GM18499 (cell line): ENCODE measurements at regions not wholly inside any gene's neighbourhood (a gene's known extent, or its start where the extent isn't known, plus 50 kb on each side); places are given as distances from the start of the nearest gene placed in this dataset.
"Not testable (repeated sequence)": the region's sequence is repeated elsewhere in the genome, so short reads cannot be mapped to it uniquely, and the experiment has no call there.

Source experiments
- ATAC-seq: cut with Tn5 transposase; IDR thresholded peaks from one replicate; pipeline ENCODE4 v1.9.1; 2021; ENCODE audit warnings: moderate number of reproducible peaks; ENCODE audit not compliant: insufficient read depth, unreplicated experiment

DNA sequence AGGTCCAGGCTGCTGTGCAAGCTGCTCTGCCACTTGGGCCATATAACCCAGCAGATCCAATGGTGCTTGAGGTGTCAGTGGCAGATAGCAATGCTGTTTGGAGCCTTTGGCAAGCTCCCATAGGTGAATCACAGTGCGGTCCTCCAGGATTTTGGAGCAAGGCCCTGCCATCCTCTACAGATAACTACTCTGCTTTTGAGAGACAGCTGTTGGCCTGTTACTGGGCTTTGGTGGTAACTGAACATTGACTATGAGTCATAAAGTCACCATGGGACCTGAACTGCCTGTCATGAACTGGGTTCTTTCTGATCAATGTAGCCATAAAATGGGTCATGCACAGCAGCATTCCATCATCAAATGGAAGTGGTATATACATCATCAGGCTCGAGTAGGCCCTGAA, 92.0 kb upstream of the IGLL5 start:
- ATAC-seq: not testable (repeated sequence)

DNA sequence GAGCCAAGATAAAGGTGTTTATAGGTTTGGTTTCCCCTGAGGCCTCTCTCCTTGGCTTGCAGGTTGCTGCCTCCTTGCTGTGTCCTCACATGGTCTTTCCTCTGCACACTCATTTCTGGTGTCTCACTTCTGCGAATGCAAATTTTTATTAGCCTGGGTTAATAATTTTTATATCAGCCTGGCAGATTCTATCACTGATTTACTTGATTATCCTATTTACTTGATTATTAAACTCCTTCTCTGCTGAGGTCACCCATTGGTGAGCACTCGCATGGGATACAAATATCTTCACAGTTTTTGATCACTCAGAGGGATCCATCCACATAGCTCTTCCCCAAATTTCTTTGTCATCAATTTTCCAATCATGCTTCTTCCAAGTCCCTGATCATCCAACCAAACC, 90.9 kb upstream of the IGLL5 start:
- ATAC-seq: no peak

DNA sequence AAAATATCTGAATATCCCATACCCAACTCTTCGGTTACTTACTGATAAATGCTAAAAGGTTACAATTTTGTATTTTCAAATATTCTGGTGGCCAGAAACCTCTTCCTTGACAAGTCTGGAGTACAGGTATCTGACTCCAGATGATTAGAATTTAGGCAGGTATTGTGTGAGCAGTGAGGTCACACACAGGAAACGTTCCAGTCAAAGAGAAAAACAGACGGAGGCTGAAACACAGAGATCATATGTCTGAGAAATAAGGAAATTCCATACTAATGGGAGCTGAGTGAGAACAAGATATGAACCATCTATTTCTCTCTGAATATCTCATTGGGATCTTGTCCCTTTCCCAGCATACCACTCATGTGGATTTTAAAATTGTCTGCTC, 89.4 kb upstream of the IGLL5 start:
- ATAC-seq: no peak

DNA sequence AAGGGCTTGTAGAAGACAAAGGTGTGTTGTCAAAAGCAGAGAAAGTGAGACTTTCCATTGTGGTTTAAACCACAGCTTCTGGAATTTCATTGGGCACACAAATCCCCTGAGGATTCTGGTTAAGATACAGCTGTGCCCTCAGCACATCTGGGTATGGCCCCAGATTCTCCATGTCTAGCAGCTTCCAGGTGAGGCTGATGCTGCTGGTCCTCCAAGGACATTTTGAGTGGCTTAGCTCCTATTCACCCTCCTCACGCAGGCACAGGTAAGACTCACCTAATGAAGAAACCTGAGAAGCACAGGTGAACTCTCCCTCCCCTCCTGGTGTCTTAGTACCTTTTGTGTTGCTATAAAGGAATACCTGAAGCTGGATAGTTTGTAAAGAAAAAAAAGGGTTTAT, 88.9 kb upstream of the IGLL5 start:
- ATAC-seq: no peak

DNA sequence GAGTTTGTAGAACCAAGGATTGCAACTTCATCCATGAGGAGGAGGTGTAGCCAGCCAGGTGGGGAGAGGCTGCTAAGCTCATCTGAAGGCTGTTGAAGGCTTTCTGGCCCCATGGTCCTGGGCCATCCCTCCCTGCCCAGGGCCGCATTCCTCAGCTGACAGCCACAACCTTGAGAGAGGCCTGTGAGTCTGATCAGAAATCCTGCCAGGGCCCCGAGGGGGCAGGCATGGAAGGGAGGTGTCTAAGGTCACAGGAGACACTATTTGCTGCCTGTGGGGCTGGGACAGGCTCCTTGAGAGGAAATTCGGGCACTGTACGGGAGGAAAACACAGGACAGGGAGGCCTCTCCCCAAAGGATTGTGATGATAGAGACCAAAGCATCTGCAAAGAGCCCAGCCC, 88.1 kb upstream of the IGLL5 start:
- ATAC-seq: no peak

DNA sequence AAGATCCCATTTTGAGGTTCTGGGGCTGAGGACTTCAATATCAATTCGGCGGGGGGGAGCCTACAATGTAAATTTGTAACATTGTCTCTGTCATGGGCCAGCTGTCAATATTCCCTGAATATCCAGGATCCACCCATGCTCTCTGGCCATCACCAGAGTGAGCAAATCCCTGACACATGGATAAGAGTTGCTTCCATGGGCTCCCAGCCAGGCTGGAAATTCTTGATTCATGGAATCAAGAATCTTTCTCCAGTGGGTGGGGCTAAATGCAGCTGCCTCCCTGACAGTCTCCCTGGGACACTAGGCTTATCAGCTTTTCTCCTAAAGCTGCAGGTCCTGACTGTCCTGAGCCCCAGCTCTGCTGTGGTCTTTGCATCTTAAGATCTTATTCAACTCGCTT, 86.9 kb upstream of the IGLL5 start:
- ATAC-seq: no peak

DNA sequence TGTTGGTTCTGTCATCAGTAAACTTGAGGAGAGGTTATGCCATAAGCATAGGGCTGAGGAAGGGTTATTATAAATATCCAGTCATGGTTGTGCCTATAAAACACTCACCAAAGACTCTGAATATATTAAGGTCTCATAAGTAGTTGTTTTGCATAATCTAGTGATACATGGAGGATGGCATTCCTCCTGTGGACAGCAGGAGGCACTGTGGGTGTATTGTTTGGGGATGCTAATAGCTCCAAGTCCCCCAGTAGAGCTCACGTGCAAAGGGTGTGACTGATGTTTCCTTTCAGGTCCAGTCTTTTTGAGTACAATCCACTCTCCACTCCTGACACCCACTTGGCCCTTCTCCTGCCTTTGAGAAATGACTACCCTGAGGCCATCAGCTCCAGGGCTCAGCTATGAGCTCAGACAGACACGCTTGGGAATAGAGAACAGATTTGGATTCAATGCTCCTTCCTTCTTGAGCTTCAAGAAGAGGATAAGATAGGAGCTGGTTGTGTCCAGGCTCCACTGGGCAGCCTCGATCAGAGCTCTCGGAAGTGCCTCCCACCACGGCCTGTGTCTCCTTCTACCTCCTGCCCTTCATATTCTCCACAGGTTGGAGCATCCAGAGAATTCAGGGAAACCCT, 85.2 kb upstream of the IGLL5 start:
- no peak for ATAC-seq

DNA sequence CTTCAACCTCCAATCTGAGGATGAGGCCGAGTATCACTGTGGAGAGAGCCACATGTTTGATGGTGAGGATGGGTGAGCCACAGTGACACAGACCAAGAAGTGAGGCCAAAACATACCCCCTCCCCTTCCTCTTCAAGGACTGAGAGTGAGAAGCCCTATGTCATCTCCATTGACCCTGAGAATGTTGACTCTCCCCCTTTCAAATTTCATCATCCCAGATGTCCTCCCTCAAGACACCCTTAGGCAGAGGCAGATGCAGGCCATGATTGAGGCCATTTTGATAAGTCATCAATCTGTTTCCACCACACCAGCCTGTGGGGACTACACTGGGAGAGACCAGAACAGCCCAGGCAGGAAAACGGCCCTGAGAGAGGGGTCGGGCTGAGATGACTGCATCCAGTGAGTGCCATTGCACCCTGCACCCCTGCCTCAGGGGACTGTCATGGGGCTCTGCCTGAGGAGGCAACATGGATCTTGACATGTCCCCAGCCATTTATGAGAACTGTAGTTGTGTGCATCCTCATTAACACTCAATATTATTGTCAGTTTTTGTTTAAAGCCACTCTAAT, 84.2 kb upstream of the IGLL5 start:
- no peak for ATAC-seq

DNA sequence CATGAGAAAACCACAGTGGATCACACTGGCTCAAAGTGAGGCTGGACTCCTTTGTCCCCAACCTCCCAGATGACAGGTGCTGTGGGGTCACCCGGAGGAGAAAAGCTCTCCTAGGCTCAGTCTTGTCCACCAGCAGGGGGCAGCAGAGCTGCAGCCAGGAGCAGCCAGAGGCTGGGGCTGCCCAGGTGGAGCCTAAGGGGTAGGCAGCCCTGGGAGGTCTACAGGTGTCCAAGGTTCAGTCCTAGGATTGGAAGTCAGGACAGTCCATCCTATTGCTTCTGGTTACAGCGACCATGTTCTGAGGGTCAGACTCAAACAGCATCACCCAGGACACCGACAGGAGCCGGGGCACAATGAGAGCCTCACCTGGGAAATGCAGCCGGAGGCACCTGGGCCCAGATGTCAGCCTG, 77.6 kb upstream of the IGLL5 start:
- no peak for ATAC-seq

DNA sequence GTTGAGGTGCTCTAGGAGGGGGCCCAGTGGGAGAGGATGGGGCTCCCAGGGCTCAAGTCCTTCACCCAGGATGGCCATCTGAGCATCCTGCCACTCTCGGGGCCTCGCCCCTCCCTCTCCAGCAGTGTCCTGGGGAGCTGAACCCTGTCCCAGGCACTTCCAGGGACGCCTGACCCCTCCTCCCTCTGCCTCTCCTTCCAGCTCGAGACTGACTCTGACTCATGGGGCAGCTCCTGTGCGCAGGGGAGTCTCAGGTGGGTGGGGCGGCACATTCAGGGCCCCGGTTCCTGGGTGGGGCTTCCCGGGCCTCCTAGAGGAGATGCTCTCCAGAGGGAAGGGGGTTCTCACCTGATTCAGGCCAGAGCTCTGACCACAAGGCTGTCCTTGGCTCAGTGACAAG, 77.1 kb upstream of the IGLL5 start:
- ATAC-seq: no peak

DNA sequence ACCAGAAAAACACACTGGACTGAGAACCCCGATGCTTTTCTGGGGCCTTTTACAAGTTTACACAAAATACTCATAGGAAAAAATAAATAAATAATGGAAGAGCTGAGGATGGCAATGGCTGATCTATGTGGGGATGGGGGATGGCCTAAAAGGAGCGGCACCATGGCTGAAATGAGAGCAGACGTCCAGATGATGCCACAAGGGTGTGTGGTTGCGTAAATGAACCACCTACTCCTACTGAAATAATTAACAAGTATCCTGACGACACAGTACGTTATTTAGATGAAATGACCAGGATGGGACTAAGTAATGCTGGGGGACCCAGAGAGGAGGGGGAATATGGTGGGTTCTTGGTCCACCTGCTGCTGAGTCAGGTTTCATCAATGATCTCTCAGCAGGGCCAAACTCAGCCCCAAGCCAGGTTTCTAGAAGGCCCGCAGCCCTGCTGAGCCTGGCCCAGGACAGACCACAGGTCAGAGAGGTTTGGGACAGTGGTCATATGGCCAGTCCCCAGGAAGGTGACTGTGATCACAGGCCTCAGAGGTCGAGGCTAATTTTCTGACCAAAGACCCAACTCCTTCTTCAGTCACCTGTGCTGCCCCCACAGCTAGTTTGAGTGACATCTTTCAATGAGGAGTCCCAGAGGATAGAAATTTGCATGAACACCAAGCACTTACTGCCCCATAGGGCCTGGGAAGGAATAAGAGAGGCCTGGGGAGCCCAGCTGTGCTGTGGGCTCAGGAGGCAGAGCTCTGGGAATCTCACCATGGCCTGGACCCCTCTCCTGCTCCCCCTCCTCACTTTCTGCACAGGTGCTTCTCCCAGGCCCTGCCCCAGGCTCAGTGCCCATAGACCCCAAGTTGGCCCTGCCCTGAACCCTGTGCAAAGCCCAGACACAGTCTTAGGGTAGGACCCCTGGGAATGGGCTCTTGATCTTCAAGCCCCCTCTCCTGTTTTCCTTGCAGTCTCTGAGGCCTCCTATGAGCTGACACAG, 76.3 kb upstream of the IGLL5 start:
- no peak for ATAC-seq

DNA sequence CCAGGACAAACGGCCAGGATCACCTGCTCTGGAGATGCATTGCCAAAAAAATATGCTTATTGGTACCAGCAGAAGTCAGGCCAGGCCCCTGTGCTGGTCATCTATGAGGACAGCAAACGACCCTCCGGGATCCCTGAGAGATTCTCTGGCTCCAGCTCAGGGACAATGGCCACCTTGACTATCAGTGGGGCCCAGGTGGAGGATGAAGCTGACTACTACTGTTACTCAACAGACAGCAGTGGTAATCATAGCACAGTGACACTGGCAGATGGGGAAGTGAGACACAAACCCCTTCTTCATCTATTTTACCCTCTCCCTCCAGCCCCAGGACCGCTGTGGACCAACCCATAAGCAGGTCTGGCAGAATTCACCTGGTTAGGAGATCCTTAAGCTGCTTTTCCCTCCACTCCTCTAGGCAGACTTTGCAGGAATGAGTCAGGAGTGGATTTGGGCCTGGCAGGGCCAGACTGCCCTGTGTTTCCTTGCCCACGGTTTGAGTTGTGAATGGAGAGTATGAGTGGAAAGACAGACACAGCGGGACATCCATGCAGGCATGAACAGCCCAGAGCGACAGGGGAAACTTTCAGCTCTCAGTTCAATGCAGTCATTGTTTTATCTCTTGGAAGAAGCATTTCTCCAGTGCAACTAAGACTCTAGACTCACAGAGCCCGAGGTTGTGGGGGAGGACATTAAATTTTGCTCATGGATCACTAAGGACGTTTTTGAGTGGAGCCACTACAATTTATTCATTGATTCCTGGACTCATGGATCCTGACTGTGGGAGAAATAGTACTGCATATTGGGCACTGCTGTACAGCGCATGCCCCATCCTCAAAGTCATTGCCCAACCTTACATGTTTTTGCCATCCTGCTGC, 75.3 kb upstream of the IGLL5 start:
- no peak for ATAC-seq

DNA sequence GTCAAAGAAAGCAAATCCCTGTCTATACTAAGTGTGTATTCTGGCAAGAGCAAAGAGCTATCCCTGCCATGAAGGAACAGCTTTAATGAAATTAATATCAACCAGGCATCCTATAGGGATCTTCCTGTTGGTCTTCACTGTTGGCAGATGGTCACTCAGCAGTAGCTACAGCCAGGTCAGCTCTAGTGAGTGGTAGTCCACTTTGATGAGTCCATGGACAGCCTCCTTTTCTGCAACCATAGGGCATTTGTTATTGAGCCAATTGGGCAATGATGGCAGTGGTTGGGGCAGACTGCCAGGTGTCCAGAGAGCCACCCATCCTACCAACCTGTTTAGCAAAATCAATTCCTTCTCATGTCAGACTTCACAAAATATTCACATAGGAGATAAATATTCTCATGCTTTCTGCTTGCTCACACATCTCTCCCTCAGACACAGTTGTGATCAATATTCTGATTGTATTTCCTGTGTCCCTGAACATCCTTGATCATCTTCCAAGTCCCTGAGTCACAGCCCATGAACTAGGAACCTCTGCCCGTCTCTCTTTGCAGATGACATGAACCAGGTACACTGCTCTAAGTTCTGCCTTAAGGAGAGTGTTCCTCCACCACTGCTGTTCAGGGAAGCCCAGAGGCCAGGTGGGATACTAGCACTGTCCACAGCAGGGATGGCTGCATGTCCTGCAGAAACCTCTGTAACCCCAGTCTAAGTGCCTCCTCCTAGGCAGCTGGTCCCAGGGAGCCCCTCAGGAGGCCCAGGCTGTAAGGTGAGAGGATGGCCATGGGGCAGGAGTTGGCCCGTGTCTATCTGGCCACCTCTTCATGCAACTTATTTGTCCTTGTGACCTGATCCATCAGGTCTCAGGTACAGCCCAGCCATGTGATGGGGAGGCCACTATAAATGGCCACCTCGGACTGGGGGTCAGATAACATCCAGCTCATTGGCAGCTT, 74.2 kb upstream of the IGLL5 start:
- no peak for ATAC-seq

DNA sequence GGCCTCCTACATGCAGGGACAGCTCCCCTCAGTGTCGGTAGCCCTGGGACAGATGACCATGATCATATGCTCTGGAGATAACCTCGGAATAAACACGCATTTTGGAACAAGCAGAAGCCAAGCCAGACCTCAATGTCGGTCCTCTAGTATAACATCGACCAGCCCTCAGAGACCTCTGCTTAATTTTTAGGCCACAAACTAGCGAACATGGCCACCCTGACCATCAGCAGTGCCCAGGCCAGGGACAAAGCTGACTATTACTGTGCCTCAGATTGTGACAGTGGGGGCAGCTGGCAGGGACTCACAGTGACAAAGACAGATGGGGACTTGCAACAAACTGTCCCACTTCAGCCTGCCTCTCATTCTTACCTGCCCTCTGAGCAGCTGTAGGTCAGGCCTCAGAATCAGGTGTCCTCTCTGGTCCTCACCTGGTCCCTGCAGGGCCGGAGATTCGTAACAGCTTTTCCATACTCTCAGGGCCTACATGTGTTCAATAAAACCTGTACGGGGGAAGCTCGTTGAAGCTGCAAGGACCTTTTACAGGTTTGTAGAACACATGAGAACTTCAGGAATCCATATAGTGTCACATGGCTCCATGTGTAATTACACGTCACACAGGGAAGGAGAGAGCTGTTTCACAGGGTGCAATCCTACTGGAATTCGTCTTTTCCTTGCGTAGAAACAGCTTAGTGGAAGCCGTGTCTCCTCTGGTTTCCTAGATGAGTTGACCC, 72.8 kb upstream of the IGLL5 start:
- no peak for ATAC-seq

DNA sequence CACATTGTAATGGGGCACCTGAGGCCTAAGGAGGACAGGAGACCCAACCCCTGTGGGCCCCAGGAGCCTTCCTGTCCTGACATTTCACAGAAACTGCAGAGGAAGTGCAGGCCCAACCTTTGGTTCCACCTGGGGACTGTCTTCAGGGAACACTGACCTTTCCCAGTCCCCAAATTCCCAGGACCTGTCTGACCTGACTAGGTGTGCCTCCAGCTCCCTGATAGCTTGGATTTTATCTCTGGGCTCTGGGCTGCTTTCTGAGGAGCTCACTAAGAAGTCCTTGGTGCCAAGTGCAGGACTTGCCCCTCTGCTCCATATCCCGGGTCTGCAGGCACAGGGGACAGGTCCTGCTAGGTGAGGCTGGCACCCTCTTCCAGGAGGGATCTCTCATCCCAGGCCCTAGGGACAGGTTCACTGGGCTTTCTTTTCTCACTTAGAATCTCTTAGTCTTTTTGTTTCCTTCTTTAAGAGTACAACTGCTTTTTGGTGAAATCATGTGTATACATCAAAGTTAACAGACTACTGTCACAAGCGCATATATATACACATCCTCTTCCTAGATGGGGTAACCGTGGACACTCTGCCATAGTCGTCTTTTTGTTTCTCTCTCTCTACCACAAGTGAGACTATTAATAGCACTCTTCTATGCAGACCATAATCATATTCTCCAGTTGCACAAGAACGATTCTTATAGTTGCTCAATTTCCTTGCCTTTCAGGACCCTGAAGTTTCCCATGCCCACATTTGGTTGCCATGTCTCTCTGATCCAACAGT, 72.0 kb upstream of the IGLL5 start:
- no peak for ATAC-seq

DNA sequence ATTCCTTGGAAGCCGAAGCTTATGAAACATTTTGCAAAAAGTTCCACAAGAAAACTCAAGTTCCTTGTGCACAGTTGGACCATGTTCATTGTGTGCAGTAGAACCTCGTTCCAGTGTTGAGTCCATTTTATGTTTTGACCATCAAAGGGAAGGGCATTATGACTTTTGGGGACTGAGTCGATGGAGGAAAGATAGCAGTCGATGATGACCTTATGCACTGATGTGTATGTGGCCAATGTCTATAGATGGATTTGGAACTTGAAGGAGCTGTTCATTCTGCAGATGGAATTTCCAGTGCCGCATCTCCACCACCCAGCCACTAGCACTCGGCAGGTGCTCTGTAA, 71.5 kb upstream of the IGLL5 start:
- no peak for ATAC-seq

DNA sequence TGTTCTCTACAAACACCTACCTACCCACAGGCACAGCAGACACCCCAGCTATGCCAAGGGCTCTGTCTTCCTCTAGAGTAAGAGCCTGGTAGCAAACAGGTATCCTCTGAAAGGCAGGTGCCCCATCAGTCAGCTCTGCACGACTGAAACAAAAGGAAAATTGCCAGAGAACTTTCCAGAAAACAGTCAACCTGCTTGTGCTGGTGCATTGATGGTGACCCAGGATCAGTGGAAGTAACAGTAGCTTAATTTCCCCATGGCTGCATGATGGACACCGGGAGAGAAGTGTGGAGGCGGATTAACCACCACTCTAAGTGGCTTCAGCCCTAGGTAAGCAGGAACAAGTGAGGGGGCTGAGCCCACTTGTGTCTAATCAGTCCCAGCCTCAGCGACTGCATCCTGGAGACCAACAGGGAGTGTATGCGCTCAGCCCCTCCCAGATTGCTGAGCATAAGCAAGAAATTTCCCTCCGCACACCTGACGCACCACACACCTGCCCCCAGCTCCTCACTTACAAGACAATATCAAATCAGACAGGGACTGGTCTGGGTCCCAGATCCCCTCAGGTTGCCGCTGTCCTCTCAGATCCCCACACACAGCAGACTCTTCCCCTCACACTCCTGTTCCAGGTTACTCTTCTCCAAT, 70.7 kb upstream of the IGLL5 start:
- no peak for ATAC-seq
